Activated naive CD8-positive, alpha-beta T cell treated with anti-CD3 and anti-CD28 coated beads, Interleukin-2, amount 50 U/mL, for 24 hours (primary cell): ENCODE measurements at regions not wholly inside any gene's neighbourhood (a gene's known extent, or its start where the extent isn't known, plus 50 kb on each side); places are given as distances from the start of the nearest gene placed in this dataset.

Source experiments
- ATAC-seq: fragments of 150-1000 bp; cut with Tn5 transposase; one replicate; pipeline ENCODE4 v1.10.0; 2021
- DNase-seq: peaks from one replicate; pipeline ENCODE4 v3.0.0; 2021
- H3K27ac Mint-ChIP-seq: one replicate; pipeline ENCODE4 v1.8.0; 2021; ENCODE audit warnings: mild to moderate bottlenecking, mixed read lengths
- H3K27me3 Mint-ChIP-seq: one replicate; pipeline ENCODE4 v1.8.0; 2021; ENCODE audit warnings: mixed read lengths
- H3K36me3 Mint-ChIP-seq: one replicate; pipeline ENCODE4 v1.8.0; 2021; ENCODE audit warnings: low read depth, mixed read lengths
- H3K4me1 Mint-ChIP-seq: one replicate; pipeline ENCODE4 v1.8.0; 2021; ENCODE audit warnings: mixed read lengths
- H3K4me3 Mint-ChIP-seq: one replicate; pipeline ENCODE4 v1.8.0; 2021; ENCODE audit warnings: mild to moderate bottlenecking, moderate library complexity, mixed read lengths
- H3K9me3 Mint-ChIP-seq: one replicate; pipeline ENCODE4 v1.8.0; 2021; ENCODE audit warnings: mixed read lengths

- no peak for ATAC-seq
- Mint-ChIP-seq H3K27me3 (no peaks in the 10 kb centered on the region), H3K4me3 (no peak overlapping the region), H3K27ac (no peak overlapping the region), H3K9me3 (peaks cover 3% of the 10 kb centered on the region), H3K4me1 (no peaks in the 10 kb centered on the region), H3K36me3 (no peaks in the 10 kb centered on the region)
- no peak for DNase-seq
These were observed 296.9 kb downstream of the MN1 start for GRCh38 chr22:27504360-27505253.

GRCh38 chr22:27507111-27507611, 294.4 kb downstream of the MN1 start:
- no peak for DNase-seq
- ATAC-seq, result no peak

GRCh38 chr22:27507935-27508526, 293.5 kb downstream of the MN1 start:
- peaks cover 3% of the 10 kb centered on the region for H3K9me3 Mint-ChIP-seq
- H3K4me1 Mint-ChIP-seq, result no peaks in the 10 kb centered on the region
- ATAC-seq, result no peak
- DNase-seq, result no peak
- no peak overlapping the region for H3K4me3 Mint-ChIP-seq
- no peaks in the 10 kb centered on the region for H3K27me3 Mint-ChIP-seq
- H3K27ac Mint-ChIP-seq, result no peak overlapping the region
- no peaks in the 10 kb centered on the region for H3K36me3 Mint-ChIP-seq

More at GRCh38 chr22:27507111-27507611, 294.4 kb downstream of the MN1 start:
- H3K4me3 Mint-ChIP-seq, result no peak overlapping the region
- peaks cover 3% of the 10 kb centered on the region for H3K9me3 Mint-ChIP-seq
- no peaks in the 10 kb centered on the region for H3K27me3 Mint-ChIP-seq
- no peak overlapping the region for H3K27ac Mint-ChIP-seq
- no peaks in the 10 kb centered on the region for H3K4me1 Mint-ChIP-seq
- H3K36me3 Mint-ChIP-seq, result no peaks in the 10 kb centered on the region

- Mint-ChIP-seq H3K4me1 (no peaks in the 10 kb centered on the region), H3K27ac (no peak overlapping the region), H3K27me3 (no peaks in the 10 kb centered on the region), H3K36me3 (no peaks in the 10 kb centered on the region), H3K4me3 (no peak overlapping the region), H3K9me3 (no peaks in the 10 kb centered on the region)
- no peak for DNase-seq
- no peak for ATAC-seq
These were observed 292.2 kb downstream of the MN1 start for GRCh38 chr22:27509132-27509920.

DNA sequence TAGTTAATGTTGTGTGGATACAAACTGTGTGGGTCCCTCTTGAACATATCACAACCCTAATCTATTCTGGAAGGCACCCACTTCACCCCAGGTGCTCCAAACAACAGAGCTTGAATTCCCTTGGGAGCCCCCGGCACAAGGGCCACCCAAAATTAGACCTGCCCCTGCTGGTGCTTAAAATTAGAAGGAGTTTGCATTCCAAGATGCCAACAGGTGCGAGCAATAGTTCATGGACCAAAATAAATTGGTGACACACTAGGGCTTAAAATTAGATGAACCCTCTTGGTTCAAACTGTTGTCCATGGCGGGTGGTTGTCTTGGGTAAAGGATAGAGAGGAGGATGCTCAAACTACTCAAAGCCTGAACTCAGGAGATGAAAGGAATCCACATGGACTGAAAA, 291.5 kb downstream of the MN1 start:
- Mint-ChIP-seq H3K27me3 (no peaks in the 10 kb centered on the region), H3K36me3 (no peaks in the 10 kb centered on the region), H3K4me3 (no peak overlapping the region), H3K4me1 (no peaks in the 10 kb centered on the region), H3K27ac (no peak overlapping the region), H3K9me3 (no peaks in the 10 kb centered on the region)
- DNase-seq (no peak), ATAC-seq (no peak)

GRCh38 chr22:27512283-27512761, 289.2 kb downstream of the MN1 start:
- no peaks in the 10 kb centered on the region for H3K27me3 Mint-ChIP-seq
- H3K4me1 Mint-ChIP-seq, result no peaks in the 10 kb centered on the region
- DNase-seq (no peak), ATAC-seq (no peak)
- H3K27ac Mint-ChIP-seq, result no peak overlapping the region
- no peak overlapping the region for H3K4me3 Mint-ChIP-seq
- H3K9me3 Mint-ChIP-seq, result no peaks in the 10 kb centered on the region
- H3K36me3 Mint-ChIP-seq, result no peaks in the 10 kb centered on the region

DNA sequence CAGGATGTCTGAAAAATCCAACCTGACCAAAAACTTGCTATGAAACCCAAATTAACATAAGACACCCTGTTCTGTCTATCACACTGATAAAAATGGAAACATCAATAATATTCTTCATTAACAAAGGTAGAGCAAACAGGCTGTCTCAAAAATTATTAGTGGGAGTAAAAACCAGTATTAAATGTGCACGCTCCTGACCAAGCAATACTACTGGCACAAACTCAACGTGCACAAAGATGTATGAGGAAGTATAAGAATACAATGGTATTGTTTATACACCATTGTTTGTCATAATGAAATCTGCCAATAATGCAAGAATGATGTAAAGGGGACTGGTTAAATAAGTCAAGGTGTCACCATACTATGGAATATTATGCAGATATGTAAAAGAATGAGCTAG, 288.5 kb downstream of the MN1 start:
- DNase-seq (no peak), ATAC-seq (no peak)
- H3K27ac Mint-ChIP-seq, result no peak overlapping the region
- H3K36me3 Mint-ChIP-seq, result no peaks in the 10 kb centered on the region
- no peak overlapping the region for H3K4me3 Mint-ChIP-seq
- no peaks in the 10 kb centered on the region for H3K9me3 Mint-ChIP-seq
- H3K4me1 Mint-ChIP-seq, result no peaks in the 10 kb centered on the region
- no peaks in the 10 kb centered on the region for H3K27me3 Mint-ChIP-seq

DNA sequence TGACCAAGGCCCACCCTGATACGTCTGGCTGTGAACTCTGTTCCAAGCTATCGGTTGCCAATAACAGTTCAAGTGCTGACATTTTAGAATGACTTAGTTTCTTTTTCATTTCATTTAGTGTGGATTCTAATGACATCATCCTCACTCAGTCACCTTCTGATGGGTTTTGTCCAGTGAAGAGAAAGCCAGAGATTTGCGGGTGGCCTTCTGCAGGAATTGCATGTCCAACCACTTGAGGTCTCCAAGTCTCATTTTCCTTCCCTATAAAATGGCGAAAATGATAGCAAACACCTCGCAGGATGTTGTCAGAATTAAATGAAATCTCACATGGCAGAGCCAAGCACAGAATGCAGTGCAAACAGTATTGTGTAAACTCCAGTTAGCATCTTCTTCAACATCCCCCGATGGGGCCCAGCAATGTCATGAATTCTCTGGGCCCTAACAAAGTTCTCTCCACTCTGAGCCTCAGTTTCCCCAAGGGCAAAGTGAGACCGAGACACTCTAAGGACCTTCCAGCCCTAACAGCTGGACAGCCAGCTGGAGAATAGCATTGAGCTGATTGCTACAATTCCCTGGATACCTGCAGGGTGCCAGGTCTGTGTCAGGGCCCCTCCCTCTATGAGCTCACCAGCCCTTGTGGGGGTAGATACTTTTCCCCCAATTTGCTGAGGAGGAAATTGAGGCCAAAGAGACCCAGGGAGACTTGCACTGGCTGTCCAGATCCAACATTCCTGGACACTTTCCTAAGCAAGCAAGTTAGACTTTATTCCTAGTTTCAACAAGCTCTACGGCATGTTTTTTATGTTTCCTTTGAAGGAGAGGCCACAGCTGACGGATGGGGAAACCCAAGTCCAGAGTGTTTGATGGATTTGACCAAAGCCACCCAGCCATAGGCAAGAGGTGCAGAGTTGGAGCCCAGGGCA, 286.7 kb downstream of the MN1 start:
- H3K27ac Mint-ChIP-seq, result no peak overlapping the region
- no peaks in the 10 kb centered on the region for H3K9me3 Mint-ChIP-seq
- no peaks in the 10 kb centered on the region for H3K4me1 Mint-ChIP-seq
- H3K27me3 Mint-ChIP-seq, result no peaks in the 10 kb centered on the region
- no peak for DNase-seq
- H3K36me3 Mint-ChIP-seq, result no peaks in the 10 kb centered on the region
- no peak overlapping the region for H3K4me3 Mint-ChIP-seq
- ATAC-seq, result no peak

- no peaks in the 10 kb centered on the region for H3K9me3 Mint-ChIP-seq
- ATAC-seq (no peak), DNase-seq (no peak)
- H3K27me3 Mint-ChIP-seq, result no peaks in the 10 kb centered on the region
- H3K36me3 Mint-ChIP-seq, result no peaks in the 10 kb centered on the region
- no peaks in the 10 kb centered on the region for H3K4me1 Mint-ChIP-seq
- H3K27ac Mint-ChIP-seq, result no peak overlapping the region
- no peak overlapping the region for H3K4me3 Mint-ChIP-seq
These were observed 284.0 kb downstream of the MN1 start for GRCh38 chr22:27517361-27518155.

- Mint-ChIP-seq H3K27me3 (no peaks in the 10 kb centered on the region), H3K9me3 (no peaks in the 10 kb centered on the region), H3K4me1 (no peaks in the 10 kb centered on the region), H3K27ac (no peak overlapping the region), H3K36me3 (no peaks in the 10 kb centered on the region), H3K4me3 (no peak overlapping the region)
- DNase-seq (no peak), ATAC-seq (no peak)
These were observed 282.8 kb downstream of the MN1 start for GRCh38 chr22:27518531-27519340.

- Mint-ChIP-seq H3K36me3 (no peaks in the 10 kb centered on the region), H3K9me3 (no peaks in the 10 kb centered on the region), H3K4me3 (no peak overlapping the region), H3K4me1 (no peaks in the 10 kb centered on the region), H3K27ac (no peak overlapping the region), H3K27me3 (no peaks in the 10 kb centered on the region)
- DNase-seq (no peak), ATAC-seq (no peak)
These were observed 277.8 kb downstream of the MN1 start for GRCh38 chr22:27523711-27524110.

DNA sequence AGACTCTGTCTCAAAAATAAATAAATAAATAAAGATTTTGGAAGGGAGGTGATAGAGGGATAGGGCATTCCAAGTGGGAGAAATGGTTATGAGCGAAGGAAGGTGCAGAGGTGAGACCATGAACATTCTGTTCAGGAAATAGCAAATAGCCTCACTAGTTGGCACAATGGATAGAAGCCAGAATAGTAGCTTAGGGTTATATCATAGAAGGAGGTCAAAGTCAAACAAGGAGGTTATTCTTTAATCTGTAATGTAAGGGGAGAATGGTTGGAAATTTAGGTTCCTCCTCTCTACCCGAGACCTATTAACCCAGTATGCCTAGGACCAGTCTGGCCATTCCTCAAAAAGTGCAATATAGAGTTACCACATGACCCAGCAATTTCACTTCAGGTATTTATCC, 275.8 kb downstream of the MN1 start:
- H3K36me3 Mint-ChIP-seq, result no peaks in the 10 kb centered on the region
- DNase-seq, result no peak
- H3K4me3 Mint-ChIP-seq, result no peak overlapping the region
- H3K27me3 Mint-ChIP-seq, result no peaks in the 10 kb centered on the region
- H3K27ac Mint-ChIP-seq, result no peak overlapping the region
- no peaks in the 10 kb centered on the region for H3K9me3 Mint-ChIP-seq
- ATAC-seq, result no peak
- H3K4me1 Mint-ChIP-seq, result no peaks in the 10 kb centered on the region

DNA sequence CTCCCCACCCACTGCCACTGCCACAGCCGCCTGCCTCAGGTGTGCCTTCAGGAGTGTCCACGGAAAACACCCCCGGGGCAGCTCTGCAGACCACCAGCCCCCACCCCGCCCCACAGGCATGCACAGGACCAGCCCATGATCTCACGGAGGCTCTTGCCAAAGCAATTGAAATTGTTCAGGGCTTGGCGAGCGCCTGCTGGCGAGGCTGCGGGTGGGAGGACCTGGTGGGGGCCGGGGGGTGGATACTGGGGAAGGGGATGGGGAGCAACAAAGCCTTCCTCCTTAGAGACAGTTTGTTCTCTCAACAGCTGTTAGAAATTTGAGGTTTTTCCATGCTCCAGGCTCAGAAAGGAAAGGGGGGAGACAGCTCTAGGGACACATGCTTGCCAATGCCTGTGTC, 274.7 kb downstream of the MN1 start:
- Mint-ChIP-seq H3K4me1 (no peaks in the 10 kb centered on the region), H3K36me3 (no peaks in the 10 kb centered on the region)

More for the DNA sequence above, 274.7 kb downstream of the MN1 start:
- H3K27me3 Mint-ChIP-seq, result no peaks in the 10 kb centered on the region
- H3K9me3 Mint-ChIP-seq, result no peaks in the 10 kb centered on the region
- H3K4me3 Mint-ChIP-seq, result no peak overlapping the region
- ATAC-seq (no peak), DNase-seq (no peak)
- no peak overlapping the region for H3K27ac Mint-ChIP-seq
